WI38 (cell line): ENCODE measurements at regions not wholly inside any gene's neighbourhood (a gene's known extent, or its start where the extent isn't known, plus 50 kb on each side); places are given as distances from the start of the nearest gene placed in this dataset.

ENCODE experiments used
- H3K4me3 ChIP-seq: 2 replicates; pipeline ENCODE4 v1.5.1; 2011; ENCODE audit warnings: low read depth, mild to moderate bottlenecking, control low read depth, low read length
- CTCF ChIP-seq: IDR thresholded peaks from 2 replicates; pipeline ENCODE4 v1.5.1; 2012; ENCODE audit warnings: low read depth, mild to moderate bottlenecking, control low read depth, low read length

- TF ChIP-seq CTCF, result no peak
- H3K4me3 ChIP-seq, result no peak overlapping the region
Measured at GRCh38 chr3:105162448-105162847, 204.3 kb upstream of the ALCAM start.

- TF ChIP-seq CTCF, result no peak
- H3K4me3 ChIP-seq, result no peak overlapping the region
Measured at GRCh38 chr3:105166893-105167292, 199.8 kb upstream of the ALCAM start.

GRCh38 chr3:105170423-105170822, 196.3 kb upstream of the ALCAM start:
- no peak overlapping the region for H3K4me3 ChIP-seq
- no peak for TF ChIP-seq CTCF

- TF ChIP-seq CTCF, result no peak
- H3K4me3 ChIP-seq, result no peak overlapping the region
Measured at GRCh38 chr3:105174017-105174615, 192.6 kb upstream of the ALCAM start.

- H3K4me3 ChIP-seq, result no peak overlapping the region
- no peak for TF ChIP-seq CTCF
Measured at GRCh38 chr3:105177576-105177975, 189.1 kb upstream of the ALCAM start.

- no peak overlapping the region for H3K4me3 ChIP-seq
- TF ChIP-seq CTCF, result no peak
Measured at GRCh38 chr3:105187344-105187743, 179.4 kb upstream of the ALCAM start.

- H3K4me3 ChIP-seq, result no peak overlapping the region
- TF ChIP-seq CTCF, result no peak
Measured at GRCh38 chr3:105195260-105195659, 171.4 kb upstream of the ALCAM start.
